Parathyroid adenoma (tissue), 2 donors: ENCODE measurements at regions not wholly inside any gene's neighbourhood (a gene's known extent, or its start where the extent isn't known, plus 50 kb on each side); places are given as distances from the start of the nearest gene placed in this dataset.
"Not testable (repeated sequence)": the region's sequence is repeated elsewhere in the genome, so short reads cannot be mapped to it uniquely, and the experiment has no call there.

ENCODE experiments used
- H2AFZ ChIP-seq: fragments of 300-600 bp; sonication (generic); one replicate; pipeline ENCODE4 v1.7.0; 2017; ENCODE audit warnings: antibody characterized with exemption, mild to moderate bottlenecking
- H3K27ac ChIP-seq: fragments of 300-600 bp; sonication (generic); one replicate; pipeline ENCODE4 v1.7.0; 2017
- H3K27me3 ChIP-seq: fragments of 300-600 bp; sonication (generic); one replicate; pipeline ENCODE4 v1.7.0; 2017; ENCODE audit warnings: low read length; ENCODE audit not compliant: control insufficient read depth, insufficient read depth
- H3K36me3 ChIP-seq: fragments of 300-600 bp; sonication (generic); one replicate; pipeline ENCODE4 v1.7.0; 2017; ENCODE audit warnings: low read length; ENCODE audit not compliant: control insufficient read depth, insufficient read depth
- H3K4me1 ChIP-seq: fragments of 300-600 bp; sonication (generic); one replicate; pipeline ENCODE4 v1.7.0; 2017; ENCODE audit warnings: control low read depth
- H3K4me2 ChIP-seq: fragments of 300-600 bp; sonication (generic); one replicate; pipeline ENCODE4 v1.7.0; 2017; ENCODE audit warnings: low read length
- H3K4me3 ChIP-seq: fragments of 300-600 bp; sonication (generic); one replicate; pipeline ENCODE4 v1.7.0; 2017; ENCODE audit warnings: low read depth, low read length
- H3K79me2 ChIP-seq: fragments of 300-600 bp; sonication (generic); one replicate; pipeline ENCODE4 v1.7.0; 2017; ENCODE audit warnings: control low read depth
- H3K9ac ChIP-seq: fragments of 300-600 bp; sonication (generic); one replicate; pipeline ENCODE4 v1.7.0; 2017; ENCODE audit warnings: mild to moderate bottlenecking
- H3K9me3 ChIP-seq: fragments of 300-600 bp; sonication (generic); one replicate; pipeline ENCODE4 v1.7.0; 2017; ENCODE audit warnings: low read length; ENCODE audit not compliant: control insufficient read depth
- TF ChIP-seq, protein P1 (sequence below): fragments of 300-600 bp; sonication (generic); IDR thresholded peaks from one replicate; pipeline ENCODE4 v1.7.0; 2017; ENCODE audit warnings: antibody characterized with exemption, mild to moderate bottlenecking
- donor health status: primary hyperparathyroidism.

DNA sequence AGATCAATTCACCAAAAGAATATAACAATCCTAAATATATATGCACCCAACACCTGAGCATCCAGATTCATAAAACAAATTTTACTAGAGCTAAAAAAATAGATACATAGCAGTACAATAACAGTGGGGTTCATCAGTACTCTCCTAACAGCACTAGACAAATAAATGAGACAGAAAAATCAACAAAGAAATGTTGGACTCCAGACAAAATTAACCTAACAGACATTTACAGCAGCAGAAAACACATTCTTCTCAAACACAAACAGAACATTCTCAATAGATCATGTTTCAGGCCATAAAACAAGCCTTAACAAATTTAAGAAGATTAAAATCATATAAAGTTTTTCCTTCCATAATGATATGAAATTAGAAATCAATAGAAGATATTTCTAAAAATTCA lies 124.8 kb upstream of the NECTIN3 start:
- Histone ChIP-seq H3K27ac (no peak overlapping the region), H3K36me3 (no peaks in the 10 kb centered on the region), H3K79me2 (no peaks in the 10 kb centered on the region), H3K4me1 (no peaks in the 10 kb centered on the region), H3K4me2 (no peak overlapping the region), H3K4me3 (no peak overlapping the region), H3K9me3 (no peaks in the 10 kb centered on the region), H3K9ac (no peak overlapping the region), H2AFZ (no peak overlapping the region), H3K27me3 (no peaks in the 10 kb centered on the region)
- TF ChIP-seq, protein P1, sequence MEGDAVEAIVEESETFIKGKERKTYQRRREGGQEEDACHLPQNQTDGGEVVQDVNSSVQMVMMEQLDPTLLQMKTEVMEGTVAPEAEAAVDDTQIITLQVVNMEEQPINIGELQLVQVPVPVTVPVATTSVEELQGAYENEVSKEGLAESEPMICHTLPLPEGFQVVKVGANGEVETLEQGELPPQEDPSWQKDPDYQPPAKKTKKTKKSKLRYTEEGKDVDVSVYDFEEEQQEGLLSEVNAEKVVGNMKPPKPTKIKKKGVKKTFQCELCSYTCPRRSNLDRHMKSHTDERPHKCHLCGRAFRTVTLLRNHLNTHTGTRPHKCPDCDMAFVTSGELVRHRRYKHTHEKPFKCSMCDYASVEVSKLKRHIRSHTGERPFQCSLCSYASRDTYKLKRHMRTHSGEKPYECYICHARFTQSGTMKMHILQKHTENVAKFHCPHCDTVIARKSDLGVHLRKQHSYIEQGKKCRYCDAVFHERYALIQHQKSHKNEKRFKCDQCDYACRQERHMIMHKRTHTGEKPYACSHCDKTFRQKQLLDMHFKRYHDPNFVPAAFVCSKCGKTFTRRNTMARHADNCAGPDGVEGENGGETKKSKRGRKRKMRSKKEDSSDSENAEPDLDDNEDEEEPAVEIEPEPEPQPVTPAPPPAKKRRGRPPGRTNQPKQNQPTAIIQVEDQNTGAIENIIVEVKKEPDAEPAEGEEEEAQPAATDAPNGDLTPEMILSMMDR = no peak

DNA sequence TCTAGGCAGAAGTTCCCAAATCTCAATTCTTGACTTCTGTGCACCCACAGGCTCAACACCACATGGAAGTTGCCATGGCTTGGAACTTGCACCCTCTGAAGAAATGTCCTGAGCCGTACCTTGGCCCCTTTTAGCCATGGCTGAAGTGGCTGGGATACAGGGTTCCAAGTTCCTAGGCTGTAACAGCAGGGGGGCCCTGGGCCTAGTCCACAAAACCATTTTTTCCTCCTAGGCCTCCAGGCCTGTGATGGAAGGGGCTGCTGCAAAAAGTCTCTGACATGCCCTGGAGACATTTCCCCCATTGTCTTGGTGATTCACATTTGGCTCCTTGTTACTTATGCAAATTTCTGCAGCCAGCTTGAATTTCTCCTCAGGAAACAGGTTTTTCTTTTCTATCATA lies 122.4 kb upstream of the NECTIN3 start:
- H3K36me3 ChIP-seq, H3K4me3 ChIP-seq, H3K27me3 ChIP-seq, H3K9me3 ChIP-seq, H3K9ac ChIP-seq, H3K27ac ChIP-seq, H3K4me2 ChIP-seq, H3K4me1 ChIP-seq, H2AFZ ChIP-seq, H3K79me2 ChIP-seq: not testable (repeated sequence)

DNA sequence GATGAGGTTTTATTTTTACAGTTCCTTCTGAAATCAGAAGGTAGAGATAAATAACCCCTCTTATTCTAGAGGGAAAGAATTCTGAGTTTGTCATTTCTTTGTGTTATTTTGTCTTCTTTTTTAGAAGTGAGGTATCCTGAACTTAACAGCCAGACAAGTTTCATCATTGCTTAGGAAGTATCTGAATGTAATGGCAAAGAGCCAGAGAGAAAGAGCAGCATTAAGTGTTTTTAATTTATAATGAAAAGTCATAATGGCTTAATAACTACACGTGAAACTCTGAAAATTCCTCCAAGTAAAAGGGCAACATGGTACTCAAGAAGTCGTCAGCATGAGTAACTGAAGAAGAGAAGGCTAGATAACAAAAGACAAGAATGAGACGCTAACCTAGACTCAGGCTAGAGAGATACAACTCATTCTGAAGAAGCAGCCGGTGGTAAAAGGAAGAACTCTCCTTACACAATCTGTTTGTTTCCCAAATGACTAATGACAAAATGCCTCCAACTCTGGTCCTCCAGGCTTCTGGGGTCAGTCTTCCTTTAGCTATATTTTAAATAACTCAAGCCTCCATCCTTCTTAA lies 116.2 kb upstream of the NECTIN3 start:
- Histone ChIP-seq H3K9me3 (no peaks in the 10 kb centered on the region), H3K4me1 (no peaks in the 10 kb centered on the region), H3K79me2 (no peaks in the 10 kb centered on the region), H3K27me3 (no peaks in the 10 kb centered on the region), H3K4me2 (no peak overlapping the region), H3K27ac (no peak overlapping the region), H3K9ac (no peak overlapping the region), H3K36me3 (no peaks in the 10 kb centered on the region), H2AFZ (no peak overlapping the region), H3K4me3 (no peak overlapping the region)
- TF ChIP-seq, protein P1 = no peak

DNA sequence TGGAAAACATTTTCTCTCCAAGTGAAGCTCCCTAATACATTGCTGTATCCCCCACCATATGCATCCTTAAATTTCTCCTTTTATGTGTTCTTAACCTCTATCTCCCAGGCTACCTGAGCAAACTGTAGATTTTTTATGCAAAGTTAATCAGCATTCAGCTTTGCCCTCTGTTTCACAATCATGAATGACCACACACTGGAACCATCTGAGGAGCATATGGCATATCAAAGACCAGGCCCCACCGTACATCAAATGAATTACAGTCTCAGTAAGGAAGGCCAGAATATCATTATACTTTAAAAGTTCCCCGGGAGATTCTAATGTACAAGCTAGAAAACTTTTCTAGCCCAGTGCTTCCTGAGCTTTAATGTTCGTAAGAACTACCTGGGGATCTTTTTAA lies 115.5 kb upstream of the NECTIN3 start:
- Histone ChIP-seq H3K4me1 (no peaks in the 10 kb centered on the region), H3K27ac (no peak overlapping the region), H3K27me3 (no peaks in the 10 kb centered on the region), H3K79me2 (no peaks in the 10 kb centered on the region), H3K4me2 (no peak overlapping the region), H3K9me3 (no peaks in the 10 kb centered on the region), H2AFZ (no peak overlapping the region), H3K9ac (no peak overlapping the region), H3K4me3 (no peak overlapping the region), H3K36me3 (no peaks in the 10 kb centered on the region)
- TF ChIP-seq, protein P1 = no peak

DNA sequence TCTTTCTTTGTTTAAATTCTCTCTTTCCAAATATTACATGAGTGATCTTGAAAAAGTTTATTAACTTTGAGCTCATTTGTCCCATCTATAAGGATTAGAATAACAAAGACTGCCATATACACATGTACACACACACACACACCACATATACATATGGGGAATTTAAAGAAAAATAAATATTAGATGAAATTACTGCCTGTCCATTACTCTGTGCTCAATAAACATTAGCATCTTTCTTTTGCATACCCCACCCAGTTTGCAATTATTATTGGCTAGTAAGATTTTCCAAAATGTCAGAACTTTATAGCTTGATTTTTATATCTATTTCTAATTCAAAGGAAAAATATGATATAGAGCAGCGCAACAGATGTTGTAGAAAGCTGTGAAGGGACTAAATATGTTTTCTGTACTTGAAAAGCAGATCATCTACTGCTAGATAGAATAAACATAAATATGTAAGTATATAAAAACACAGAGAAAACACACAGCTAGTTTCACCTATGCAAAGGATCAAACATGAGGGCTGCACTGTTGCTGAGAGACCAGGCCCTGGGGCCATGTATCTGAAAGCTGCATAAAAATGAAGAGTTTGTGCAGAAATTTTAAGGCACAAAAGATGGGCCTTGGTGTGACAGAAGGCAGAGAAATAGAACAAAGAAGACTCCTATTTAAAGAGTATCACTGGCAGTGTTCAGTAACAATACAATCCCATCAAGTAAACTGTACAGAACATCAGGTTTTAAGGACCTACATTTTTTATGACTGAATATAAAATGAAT lies 114.2 kb upstream of the NECTIN3 start:
- no peaks in the 10 kb centered on the region for H3K79me2 ChIP-seq
- TF ChIP-seq, protein P1 = no peak
- H3K36me3 ChIP-seq = no peaks in the 10 kb centered on the region
- no peaks in the 10 kb centered on the region for H3K4me1 ChIP-seq
- no peak overlapping the region for H3K4me3 ChIP-seq
- H3K27me3 ChIP-seq = no peaks in the 10 kb centered on the region
- no peak overlapping the region for H3K4me2 ChIP-seq
- no peaks in the 10 kb centered on the region for H3K9me3 ChIP-seq
- H3K9ac ChIP-seq = no peak overlapping the region
- no peak overlapping the region for H3K27ac ChIP-seq
- no peak overlapping the region for H2AFZ ChIP-seq
